Mesodermal cell (in vitro differentiated cells): ENCODE measurements at regions not wholly inside any gene's neighbourhood (a gene's known extent, or its start where the extent isn't known, plus 50 kb on each side); places are given as distances from the start of the nearest gene placed in this dataset.

Experiments
- H3K27ac ChIP-seq: 2 replicates; pipeline ENCODE4 v1.7.0; 2013; ENCODE audit warnings: mild to moderate bottlenecking, low read depth, low read length, moderate library complexity; ENCODE audit not compliant: severe bottlenecking
- H3K36me3 ChIP-seq: 2 replicates; pipeline ENCODE4 v1.7.1; 2013; ENCODE audit warnings: mild to moderate bottlenecking, low read length, moderate library complexity; ENCODE audit not compliant: control insufficient read depth, insufficient read depth
- H3K4me1 ChIP-seq: one replicate; pipeline ENCODE4 v1.7.1; 2013; ENCODE audit warnings: mild to moderate bottlenecking, low read length; ENCODE audit not compliant: insufficient read depth, control insufficient read depth, poor library complexity, severe bottlenecking
- H3K4me3 ChIP-seq: 2 replicates; pipeline ENCODE4 v1.7.0; 2013; ENCODE audit warnings: low read length, control low read depth, mild to moderate bottlenecking; ENCODE audit not compliant: insufficient read depth, poor library complexity, severe bottlenecking; ENCODE audit errors: extremely low read depth
- H3K9me3 ChIP-seq: 2 replicates; pipeline ENCODE4 v1.7.1; 2013; ENCODE audit warnings: mild to moderate bottlenecking, low read length, moderate library complexity; ENCODE audit not compliant: control insufficient read depth
- WGBS, 2 experiments: methylation state at CpG; one replicate each; pipeline ENCODE4 v1.1.5; 2013; ENCODE audit warnings: missing lambda C conversion rate in 2 of 2; ENCODE audit not compliant: insufficient coverage in 2 of 2; 5-methylcytosine and 5-hydroxymethylcytosine counted together

DNA sequence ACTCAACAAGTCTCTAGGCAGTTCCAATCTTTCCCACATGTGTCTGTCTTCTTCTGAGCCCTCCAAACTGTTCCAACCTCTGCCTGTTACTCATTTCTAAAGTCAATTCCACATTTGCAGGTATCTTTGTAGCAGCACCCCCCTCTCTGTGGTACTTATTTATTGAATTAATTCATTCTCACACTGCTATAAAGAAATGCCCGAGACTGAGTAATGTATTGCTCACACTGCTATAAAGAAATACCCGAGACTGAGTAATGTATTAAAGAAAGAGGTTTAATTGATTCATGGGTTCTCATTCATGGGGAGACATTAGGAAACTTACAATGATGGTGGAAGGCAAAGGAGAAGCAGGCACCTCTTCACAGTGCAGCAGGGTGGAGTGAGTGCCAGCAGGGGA is 1413.8 kb downstream of the SI start:
- 100% methylated on average over 1 to 2 of the region's 2 CpGs for WGBS, 2 experiments
- Histone ChIP-seq H3K4me1 (no peaks in the 10 kb centered on the region), H3K9me3 (no peaks in the 10 kb centered on the region), H3K36me3 (no peaks in the 10 kb centered on the region), H3K27ac (no peak overlapping the region), H3K4me3 (no peak overlapping the region)

DNA sequence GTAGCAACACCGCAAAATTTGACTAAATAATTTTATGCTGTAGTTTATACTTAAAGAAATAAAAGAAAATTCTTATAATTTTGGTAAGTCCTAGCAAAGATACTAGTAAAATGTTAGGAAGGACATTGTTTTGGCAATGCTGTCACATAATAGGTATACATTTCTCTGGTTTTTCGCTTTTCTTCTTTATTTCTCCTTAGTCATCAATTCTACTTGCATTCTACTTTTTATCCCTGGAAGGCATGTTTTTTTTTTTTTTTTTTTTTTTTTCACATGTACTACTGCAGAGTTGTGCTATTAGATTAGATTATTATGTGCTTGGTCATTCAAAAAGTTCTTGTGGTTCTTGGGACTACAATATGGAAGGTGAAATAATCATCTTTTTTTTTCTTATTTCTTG is 1421.2 kb downstream of the SI start:
- H3K27ac ChIP-seq = no peak overlapping the region
- no peaks in the 10 kb centered on the region for H3K9me3 ChIP-seq
- H3K4me3 ChIP-seq = no peak overlapping the region
- WGBS, 2 experiments = no CpG with 5 or more reads among the region's 2 CpGs
- H3K36me3 ChIP-seq = no peaks in the 10 kb centered on the region
- H3K4me1 ChIP-seq = no peaks in the 10 kb centered on the region

DNA sequence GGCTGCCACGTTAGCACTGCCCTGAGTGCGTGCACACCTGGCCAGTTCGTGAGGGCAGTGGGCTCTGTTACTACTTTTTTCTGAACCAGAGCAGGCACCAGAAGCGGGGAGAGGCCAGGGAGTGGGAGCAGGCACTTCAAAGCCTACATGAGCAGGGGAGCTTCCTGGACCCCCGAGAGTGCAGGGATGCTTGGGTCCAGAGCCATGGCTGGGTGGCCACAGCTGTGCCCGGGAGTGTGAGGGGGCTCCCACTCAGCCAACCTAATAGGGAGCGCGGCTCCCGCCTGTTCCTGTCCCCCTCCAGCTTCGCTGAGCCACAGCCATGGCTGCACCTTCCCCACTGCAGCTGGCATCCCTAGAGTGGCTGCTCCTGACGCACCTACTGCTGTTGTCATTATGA is 1423.3 kb downstream of the SI start:
- Histone ChIP-seq H3K36me3 (no peaks in the 10 kb centered on the region), H3K4me3 (no peak overlapping the region), H3K27ac (no peak overlapping the region), H3K9me3 (no peaks in the 10 kb centered on the region), H3K4me1 (no peaks in the 10 kb centered on the region)
- 94 to 96% methylated on average over 7 to 10 of the region's 11 CpGs for WGBS, 2 experiments

DNA sequence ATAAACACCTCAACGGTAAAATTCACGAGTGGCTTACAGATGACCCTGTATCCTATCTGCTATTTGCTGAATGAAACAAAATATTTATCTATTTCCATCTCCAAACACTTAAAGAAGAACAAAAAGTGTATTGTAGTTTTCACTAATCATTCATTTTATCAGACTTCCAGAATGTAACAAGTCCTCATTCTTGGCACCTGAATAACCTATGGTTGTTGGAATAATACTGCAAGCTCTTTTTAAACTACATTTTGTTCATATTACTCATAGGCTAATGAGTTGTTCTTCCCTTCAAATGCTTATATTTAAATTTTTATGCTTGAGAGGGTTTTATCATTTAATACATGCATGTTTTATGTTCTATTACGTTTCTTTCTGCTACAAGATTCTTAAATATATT is 1434.1 kb downstream of the SI start:
- no peak overlapping the region for H3K4me3 ChIP-seq
- H3K27ac ChIP-seq = no peak overlapping the region
- no peaks in the 10 kb centered on the region for H3K9me3 ChIP-seq
- H3K36me3 ChIP-seq = no peaks in the 10 kb centered on the region
- no CpG with 5 or more reads among the region's 3 CpGs for WGBS, 2 experiments
- no peaks in the 10 kb centered on the region for H3K4me1 ChIP-seq

DNA sequence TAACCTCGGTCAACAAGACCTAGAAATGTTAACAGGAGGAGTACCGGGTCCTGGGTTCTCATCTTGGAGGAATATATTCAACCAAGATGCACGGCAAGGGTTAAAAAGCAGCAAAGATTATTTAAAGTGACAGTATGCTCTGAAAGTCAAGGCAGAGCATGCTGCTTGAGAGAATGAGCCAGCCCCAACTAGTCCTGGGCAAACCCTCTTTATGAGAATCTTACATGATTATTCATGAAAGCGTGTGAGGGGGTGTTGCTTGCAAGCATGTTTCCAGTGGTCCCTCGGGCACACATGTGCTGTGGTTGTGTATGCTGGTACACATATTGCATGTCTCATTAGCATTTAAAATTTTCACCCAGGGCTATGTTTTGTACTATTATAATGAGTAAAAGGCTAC is 1445.6 kb downstream of the SI start:
- no peak overlapping the region for H3K4me3 ChIP-seq
- no peaks in the 10 kb centered on the region for H3K9me3 ChIP-seq
- 86 to 88% methylated on average over 3 of the region's 5 CpGs for WGBS, 2 experiments
- no peaks in the 10 kb centered on the region for H3K36me3 ChIP-seq
- no peak overlapping the region for H3K27ac ChIP-seq
- H3K4me1 ChIP-seq = no peaks in the 10 kb centered on the region

DNA sequence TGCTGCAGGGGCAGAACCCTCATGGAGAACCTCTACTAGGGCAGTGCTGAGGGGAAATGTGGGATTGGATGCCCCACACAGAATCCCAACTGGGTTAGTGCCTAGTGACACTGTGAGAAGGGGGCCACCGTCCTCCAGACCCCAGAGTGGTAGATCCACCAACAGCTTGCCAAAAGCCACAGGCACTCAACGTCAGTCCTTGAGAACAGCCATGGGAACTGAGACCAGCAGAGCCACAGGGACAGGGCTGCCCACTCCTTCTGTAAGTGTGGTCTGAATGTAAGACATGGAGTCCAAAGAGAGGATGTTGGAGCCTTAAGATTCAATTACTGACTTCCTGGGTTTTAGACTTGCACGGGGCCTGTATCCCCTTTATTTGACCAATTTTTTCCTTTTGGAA is 1451.5 kb downstream of the SI start:
- H3K4me1 ChIP-seq = no peaks in the 10 kb centered on the region
- WGBS, 2 experiments = 89 to 100% methylated on average over 2 to 3 of the region's 3 CpGs
- H3K4me3 ChIP-seq = no peak overlapping the region

DNA sequence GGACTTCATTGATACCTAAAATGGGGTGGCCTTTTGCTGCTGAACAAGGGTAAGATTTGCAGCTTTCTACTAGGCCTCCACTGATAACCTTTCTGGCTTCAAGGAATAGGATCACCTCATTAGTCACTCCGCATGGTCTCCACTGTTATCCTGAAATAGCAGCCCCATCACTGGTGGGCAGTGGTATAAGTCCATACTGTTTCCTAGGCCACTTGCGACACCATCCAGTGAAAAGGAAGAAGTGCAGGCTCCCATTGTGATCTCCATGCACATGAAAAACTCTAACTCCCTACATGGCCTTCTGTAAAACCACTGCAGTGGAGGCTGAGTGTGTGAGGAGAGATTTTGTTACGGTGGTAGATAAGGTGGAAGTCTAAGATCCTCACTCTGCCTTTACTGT is 1455.9 kb downstream of the SI start:
- Histone ChIP-seq H3K4me3 (no peak overlapping the region), H3K36me3 (no peaks in the 10 kb centered on the region), H3K27ac (no peak overlapping the region), H3K9me3 (no peaks in the 10 kb centered on the region), H3K4me1 (no peaks in the 10 kb centered on the region)
- 31 to 47% methylated on average over 2 of the region's 3 CpGs for WGBS, 2 experiments

More for the DNA sequence above, 1451.5 kb downstream of the SI start:
- H3K9me3 ChIP-seq = no peaks in the 10 kb centered on the region
- no peak overlapping the region for H3K27ac ChIP-seq
- no peaks in the 10 kb centered on the region for H3K36me3 ChIP-seq

DNA sequence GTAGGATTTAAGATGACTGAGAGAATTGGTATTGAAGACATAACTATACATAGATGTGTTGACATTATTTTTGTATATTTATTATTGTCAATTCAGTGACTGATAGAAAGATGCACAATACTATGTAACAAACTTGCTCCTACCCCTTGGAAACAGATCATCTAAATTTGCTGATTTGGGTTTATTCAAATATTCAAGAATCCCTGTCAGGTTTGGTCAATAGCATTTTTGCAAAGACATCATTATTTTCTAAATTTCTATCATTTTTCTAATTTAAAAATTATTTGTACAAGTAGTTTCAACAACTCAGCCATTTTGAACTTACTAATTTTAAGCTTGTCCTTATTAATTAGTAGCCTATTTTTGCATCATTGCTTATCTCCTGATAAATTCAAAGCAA is 1463.4 kb downstream of the SI start:
- Histone ChIP-seq H3K27ac (no peak overlapping the region), H3K4me3 (no peak overlapping the region), H3K9me3 (no peaks in the 10 kb centered on the region), H3K4me1 (no peaks in the 10 kb centered on the region), H3K36me3 (no peaks in the 10 kb centered on the region)

DNA sequence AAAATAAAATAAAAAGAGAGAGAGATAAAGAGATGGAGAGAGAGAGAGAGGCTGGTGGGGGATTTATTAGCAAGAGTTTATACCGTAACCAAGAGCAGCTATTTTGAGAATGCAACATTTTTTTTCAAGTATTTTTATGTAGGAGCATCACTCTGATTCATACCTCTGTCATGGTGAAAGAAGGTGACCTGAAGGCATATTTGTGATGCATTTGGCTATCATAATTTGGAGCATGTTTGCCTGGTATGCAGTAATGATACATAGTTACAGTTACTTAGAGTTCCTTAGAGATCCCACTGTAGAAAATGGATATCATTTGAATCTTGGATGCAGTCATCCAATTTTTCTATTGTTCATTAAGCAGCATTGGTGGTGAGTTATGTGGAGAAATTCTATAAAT is 1472.4 kb downstream of the SI start:
- WGBS, 2 experiments = 100% methylated on average over 1 of the region's 1 CpG; no CpG with 5 or more reads in 1 of the 2 experiments
- no peaks in the 10 kb centered on the region for H3K4me1 ChIP-seq
- no peaks in the 10 kb centered on the region for H3K36me3 ChIP-seq
- H3K4me3 ChIP-seq = no peak overlapping the region
- no peaks in the 10 kb centered on the region for H3K9me3 ChIP-seq
- H3K27ac ChIP-seq = no peak overlapping the region

DNA sequence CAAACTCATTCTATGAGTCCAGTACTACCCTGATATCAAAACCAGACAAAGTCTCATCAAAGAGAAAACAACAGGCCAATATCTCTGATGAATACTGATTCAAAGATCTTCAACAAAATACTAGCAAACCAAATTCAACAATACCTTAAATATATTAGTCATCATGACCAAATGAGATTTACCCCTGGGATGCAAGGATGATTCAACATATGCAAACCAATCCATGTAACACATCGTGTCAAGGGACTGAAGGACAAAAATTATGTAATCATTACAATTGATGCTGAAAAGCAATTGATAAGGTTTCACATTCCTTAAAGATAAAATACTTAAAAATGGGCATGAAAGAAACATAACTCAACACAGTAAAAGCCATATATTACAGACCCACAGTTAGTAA is 1476.9 kb downstream of the SI start:
- WGBS, 2 experiments = no CpG with 5 or more reads among the region's 1 CpG
- H3K9me3 ChIP-seq = no peaks in the 10 kb centered on the region
- H3K4me1 ChIP-seq = no peaks in the 10 kb centered on the region
- H3K4me3 ChIP-seq = no peak overlapping the region
- H3K27ac ChIP-seq = no peak overlapping the region
- H3K36me3 ChIP-seq = no peaks in the 10 kb centered on the region

DNA sequence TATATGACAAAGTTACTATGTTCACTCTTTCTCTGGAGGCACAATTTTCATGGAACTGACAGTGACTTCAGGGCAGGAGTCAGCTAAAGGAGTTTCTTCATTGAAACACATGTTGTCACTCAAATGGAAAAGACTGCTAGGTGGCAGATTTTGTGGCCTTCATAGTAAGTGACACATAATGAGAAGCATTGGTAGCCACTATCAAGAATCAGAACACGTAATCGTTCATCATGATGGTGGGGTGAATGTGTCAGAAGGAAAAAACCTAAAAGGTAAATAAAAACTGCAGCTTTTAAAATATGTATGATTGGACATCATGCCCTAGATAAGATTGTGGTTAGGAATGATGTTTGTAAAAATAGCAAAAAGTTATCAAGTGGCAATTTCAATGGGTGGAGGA is 1491.0 kb downstream of the SI start:
- Histone ChIP-seq H3K27ac (no peak overlapping the region), H3K4me3 (no peak overlapping the region), H3K9me3 (no peaks in the 10 kb centered on the region), H3K36me3 (no peaks in the 10 kb centered on the region), H3K4me1 (no peaks in the 10 kb centered on the region)
- 92 to 100% methylated on average over 2 of the region's 2 CpGs for WGBS, 2 experiments

DNA sequence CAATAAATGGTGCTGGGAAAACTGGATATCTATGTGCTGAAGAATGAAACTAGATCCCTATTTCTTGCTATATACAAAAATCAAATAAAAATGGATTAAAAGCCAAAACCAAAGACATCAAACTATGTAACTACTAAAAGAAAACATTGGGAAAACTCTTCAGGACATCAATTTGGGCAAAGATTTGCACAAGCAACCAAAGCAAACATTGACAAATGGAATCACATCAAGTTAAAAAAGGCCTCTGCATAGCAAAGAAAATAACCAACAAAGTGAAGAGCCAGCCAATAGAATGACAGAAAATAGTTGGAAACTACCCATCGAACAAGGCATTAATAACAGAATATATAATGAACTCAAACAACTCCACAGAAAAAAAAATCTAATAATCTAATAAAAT is 1495.3 kb downstream of the SI start:
- WGBS, 2 experiments = no CpG with 5 or more reads among the region's 1 CpG
- Histone ChIP-seq H3K4me1 (no peaks in the 10 kb centered on the region), H3K4me3 (no peak overlapping the region)

More for the DNA sequence above, 1495.3 kb downstream of the SI start:
- H3K27ac ChIP-seq = no peak overlapping the region
- H3K36me3 ChIP-seq = no peaks in the 10 kb centered on the region
- H3K9me3 ChIP-seq = no peaks in the 10 kb centered on the region
